ENCODE measurements at regions not wholly inside any gene's neighbourhood (a gene's known extent, or its start where the extent isn't known, plus 50 kb on each side); places are given as distances from the start of the nearest gene placed in this dataset.

DNA sequence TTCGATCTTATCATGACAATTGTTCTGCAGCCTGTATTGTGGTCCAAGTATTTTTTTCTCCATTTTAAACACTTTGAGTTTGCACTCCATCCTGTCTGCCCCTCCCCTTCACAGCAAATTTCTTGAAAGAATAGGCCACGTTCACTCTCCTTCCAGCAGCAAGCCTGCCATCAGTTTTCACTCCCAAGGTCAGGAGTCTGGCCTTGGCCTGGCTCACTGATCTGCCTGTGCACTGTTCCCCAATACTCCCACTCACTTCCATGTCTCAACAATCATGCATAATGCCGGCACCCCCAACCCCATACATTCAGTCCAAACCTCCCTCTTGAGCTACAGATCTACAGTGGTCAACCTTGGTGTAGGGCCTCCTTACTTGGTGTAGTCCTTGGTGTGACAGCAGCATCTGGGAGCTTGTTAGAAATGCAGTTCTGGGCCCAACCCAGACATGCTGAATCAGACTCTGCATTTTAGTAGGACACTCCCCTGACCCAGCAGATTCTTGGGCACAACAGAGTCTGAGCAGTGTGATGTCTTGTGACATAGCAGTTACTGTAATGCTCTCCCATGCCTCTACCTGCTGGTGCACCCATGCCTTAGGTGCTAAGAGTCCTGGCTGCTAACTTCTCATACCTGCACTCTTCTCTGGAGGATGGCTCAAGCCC is 58.3 kb upstream of the XCR1 start:
- intact Hi-C loops (cut with micrococcal nuclease), result loop anchor here (10.0 kb wide), 1 partner anchor 119 kb away; the partner anchor contains the start of gene CCR1
- Histone ChIP-seq H3K27me3 (ENCODE audit: control insufficient read depth in 2 of 2, insufficient read depth in 2 of 2, low read length in 2 of 2) (peaks cover 3 to 13% of the 10 kb centered on the region in 2 experiments; a peak in 4 of 5 replicates), H3K9me1 (ENCODE audit: control insufficient read depth, insufficient read depth, low read length) (no peaks in the 10 kb centered on the region), H4K20me1 (replicated peaks; ENCODE audit: control insufficient read depth, insufficient read depth, low read length) (no peaks in the 10 kb centered on the region), H3K4me2 (ENCODE audit: insufficient read depth, low read length) (no peak overlapping the region), H3K4me1 (replicated peaks in 1 of 2; ENCODE audit: control insufficient read depth in 2 of 2, insufficient read depth in 2 of 2, low read length in 2 of 2) (no peaks in the 10 kb centered on the region), H3K9ac (ENCODE audit: insufficient read depth in 1 of 2, low read depth in 2 of 2, low read length in 2 of 2) (no peak overlapping the region), H3K79me2 (ENCODE audit: control insufficient read depth, insufficient read depth, low read length) (no peaks in the 10 kb centered on the region), H2AFZ (ENCODE audit: low read depth, low read length) (no peak overlapping the region), H3K36me3 (ENCODE audit: control insufficient read depth, insufficient read depth, low read length) (no peaks in the 10 kb centered on the region), H3K27ac (ENCODE audit: extremely low read depth, low read depth, low read length) (no peak overlapping the region), H3K9me3 (replicated peaks; ENCODE audit: control insufficient read depth, insufficient read depth, low read depth, low read length) (no peaks in the 10 kb centered on the region), H3K4me3 (no peak overlapping the region)
- no peak for ATAC-seq
- in situ Hi-C loops (cut with MboI), result loop anchor here (10.0 kb wide), 1 partner anchor 1051 kb away; no protein-coding TSS in a partner anchor
- DNase-seq (ENCODE audit: extremely low read depth in 1 of 4, low spot score in 3 of 4), result no peak
- CTCF ChIA-PET (ENCODE audit: low intra/inter-chr PET ratio), result interaction anchor here (0.7 to 1.0 kb wide), 2 partner anchors 342 to 510 kb away, joined by 3 read pairs; no protein-coding TSS in a partner anchor
- POLR2A ChIA-PET, result interaction anchor here (0.7 kb wide), 1 partner anchor 448 kb away, joined by 4 read pairs; no protein-coding TSS in a partner anchor
- TF ChIP-seq ZFX (CRISPR knock-in tag; IDR thresholded peaks at IDR 0.05), result no peak
- TF ChIP-seq, protein P1, sequence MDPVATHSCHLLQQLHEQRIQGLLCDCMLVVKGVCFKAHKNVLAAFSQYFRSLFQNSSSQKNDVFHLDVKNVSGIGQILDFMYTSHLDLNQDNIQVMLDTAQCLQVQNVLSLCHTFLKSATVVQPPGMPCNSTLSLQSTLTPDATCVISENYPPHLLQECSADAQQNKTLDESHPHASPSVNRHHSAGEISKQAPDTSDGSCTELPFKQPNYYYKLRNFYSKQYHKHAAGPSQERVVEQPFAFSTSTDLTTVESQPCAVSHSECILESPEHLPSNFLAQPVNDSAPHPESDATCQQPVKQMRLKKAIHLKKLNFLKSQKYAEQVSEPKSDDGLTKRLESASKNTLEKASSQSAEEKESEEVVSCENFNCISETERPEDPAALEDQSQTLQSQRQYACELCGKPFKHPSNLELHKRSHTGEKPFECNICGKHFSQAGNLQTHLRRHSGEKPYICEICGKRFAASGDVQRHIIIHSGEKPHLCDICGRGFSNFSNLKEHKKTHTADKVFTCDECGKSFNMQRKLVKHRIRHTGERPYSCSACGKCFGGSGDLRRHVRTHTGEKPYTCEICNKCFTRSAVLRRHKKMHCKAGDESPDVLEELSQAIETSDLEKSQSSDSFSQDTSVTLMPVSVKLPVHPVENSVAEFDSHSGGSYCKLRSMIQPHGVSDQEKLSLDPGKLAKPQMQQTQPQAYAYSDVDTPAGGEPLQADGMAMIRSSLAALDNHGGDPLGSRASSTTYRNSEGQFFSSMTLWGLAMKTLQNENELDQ (CRISPR knock-in tag; IDR thresholded peaks at IDR 0.05; ENCODE audit: borderline replicate concordance), result no peak
- no peak for TF ChIP-seq ZNF282 (CRISPR knock-in tag; IDR thresholded peaks at IDR 0.05)
- TF ChIP-seq, protein P2, sequence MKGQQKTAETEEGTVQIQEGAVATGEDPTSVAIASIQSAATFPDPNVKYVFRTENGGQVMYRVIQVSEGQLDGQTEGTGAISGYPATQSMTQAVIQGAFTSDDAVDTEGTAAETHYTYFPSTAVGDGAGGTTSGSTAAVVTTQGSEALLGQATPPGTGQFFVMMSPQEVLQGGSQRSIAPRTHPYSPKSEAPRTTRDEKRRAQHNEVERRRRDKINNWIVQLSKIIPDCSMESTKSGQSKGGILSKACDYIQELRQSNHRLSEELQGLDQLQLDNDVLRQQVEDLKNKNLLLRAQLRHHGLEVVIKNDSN (CRISPR knock-in tag; IDR thresholded peaks at IDR 0.05), result no peak
- no peak for TF ChIP-seq SMAD1 (IDR thresholded peaks at IDR 0.05; ENCODE audit: low read depth, low read length, partially characterized antibody)
- TF ChIP-seq NFYB (IDR thresholded peaks at IDR 0.05; ENCODE audit: extremely low read depth, insufficient read length), result no peak
- TF ChIP-seq, protein P3, sequence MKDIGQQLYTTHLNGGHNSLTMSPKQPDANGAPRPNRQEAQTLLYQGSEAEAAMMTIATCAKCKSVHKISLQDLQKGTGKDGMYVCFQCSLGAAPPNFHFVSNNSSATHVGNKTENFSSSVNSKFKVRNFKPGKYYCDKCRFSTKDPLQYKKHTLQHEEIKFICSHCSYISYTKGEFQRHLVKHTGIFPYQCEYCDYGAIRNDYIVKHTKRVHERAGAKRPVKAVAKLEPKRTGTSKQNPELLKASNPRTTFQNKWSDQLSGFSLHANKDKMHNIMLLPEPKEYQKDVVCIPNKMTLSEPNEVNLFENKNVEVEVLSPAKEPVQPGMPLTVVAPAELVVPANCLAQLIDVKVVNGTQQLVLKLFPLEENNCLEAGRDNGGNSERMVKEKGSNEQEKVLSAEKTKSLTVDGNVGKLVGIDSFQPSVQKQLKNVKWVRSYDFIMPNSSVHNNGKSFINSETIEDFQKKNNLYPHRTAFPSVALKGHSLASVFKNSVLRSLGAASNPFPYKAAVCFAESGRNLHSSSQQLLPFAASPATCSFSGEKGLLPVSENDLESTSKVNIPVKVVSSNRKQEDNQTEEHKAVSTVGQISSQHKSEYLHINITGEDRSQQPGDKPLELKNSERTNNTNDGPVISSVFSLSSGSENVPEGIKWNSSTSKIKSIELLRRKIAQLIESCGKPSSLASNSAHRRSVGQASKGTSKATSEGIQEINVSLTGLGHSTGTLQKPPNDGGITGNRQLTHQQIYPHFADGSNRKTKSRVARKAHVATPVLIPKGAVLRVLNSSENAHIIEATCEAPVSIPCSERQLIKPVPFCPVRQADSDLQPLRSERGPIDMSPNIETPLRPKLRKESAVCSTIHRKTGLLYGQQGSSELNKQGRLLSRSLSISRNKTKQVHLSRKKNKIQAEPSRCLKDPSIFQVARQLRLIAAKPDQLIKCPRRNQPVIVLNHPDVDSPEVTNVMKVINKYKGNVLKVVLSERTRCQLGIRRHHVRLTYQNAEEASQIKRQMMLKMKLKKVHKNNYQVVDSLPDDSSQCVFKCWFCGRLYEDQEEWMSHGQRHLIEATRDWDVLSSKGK (CRISPR knock-in tag; IDR thresholded peaks at IDR 0.05), result no peak
- no peak for FAIRE-seq
- WGBS (ENCODE audit: insufficient coverage, low coverage, missing lambda C conversion rate), result 0% methylated on average over 3 of the region's 3 CpGs
- BruUV-seq (replicated peaks), result no TSS peak
